KMS-11 (cell line): ENCODE measurements at regions not wholly inside any gene's neighbourhood (a gene's known extent, or its start where the extent isn't known, plus 50 kb on each side); places are given as distances from the start of the nearest gene placed in this dataset.

Source experiments
- H2AFZ ChIP-seq: fragments of 200-600 bp; sonication (generic); 2 replicates; pipeline ENCODE4 v1.6.1; 2016; ENCODE audit warnings: antibody characterized with exemption, mixed run types, low read depth
- H3K27ac ChIP-seq: fragments of 200-600 bp; sonication (generic); 2 replicates; pipeline ENCODE4 v1.6.1; 2016; ENCODE audit warnings: mild to moderate bottlenecking, mixed run types
- H3K27me3 ChIP-seq: fragments of 200-600 bp; sonication (generic); 2 replicates; pipeline ENCODE4 v1.6.1; 2017; ENCODE audit warnings: mild to moderate bottlenecking, low read depth, mixed run types, moderate library complexity; ENCODE audit not compliant: insufficient read depth
- H3K36me3 ChIP-seq: fragments of 200-600 bp; sonication (generic); 2 replicates; pipeline ENCODE4 v1.6.1; 2017; ENCODE audit warnings: mild to moderate bottlenecking, mixed run types; ENCODE audit not compliant: insufficient read depth
- H3K4me1 ChIP-seq: fragments of 200-600 bp; sonication (generic); 2 replicates; pipeline ENCODE4 v1.6.1; 2016; ENCODE audit warnings: mild to moderate bottlenecking, low read depth, mixed run types; ENCODE audit not compliant: poor library complexity, severe bottlenecking
- H3K4me2 ChIP-seq: fragments of 200-600 bp; sonication (generic); 2 replicates; pipeline ENCODE4 v1.7.0; 2016; ENCODE audit warnings: mild to moderate bottlenecking, mixed run types
- H3K4me3 ChIP-seq: fragments of 200-600 bp; sonication (generic); IDR thresholded peaks from 2 replicates; pipeline ENCODE4 v1.6.1; 2017; ENCODE audit warnings: low read depth, low read length, mixed read lengths; ENCODE audit not compliant: insufficient read depth
- H3K79me2 ChIP-seq: fragments of 200-600 bp; sonication (generic); 2 replicates; pipeline ENCODE4 v1.6.1; 2016; ENCODE audit warnings: low read depth, mixed run types; ENCODE audit not compliant: insufficient read depth
- H3K9ac ChIP-seq: fragments of 200-600 bp; sonication (generic); 2 replicates; pipeline ENCODE4 v1.6.1; 2016; ENCODE audit warnings: mild to moderate bottlenecking, mixed run types
- H4K20me1 ChIP-seq: fragments of 200-600 bp; sonication (generic); 2 replicates; pipeline ENCODE4 v1.6.1; 2016; ENCODE audit warnings: mild to moderate bottlenecking, mixed run types; ENCODE audit not compliant: insufficient read depth
- TF ChIP-seq, protein P1 (sequence below): fragments of 200-600 bp; sonication (generic); conservative IDR thresholded peaks from 2 replicates; pipeline ENCODE4 v1.6.1; 2017; ENCODE audit warnings: low read depth, mild to moderate bottlenecking, antibody characterized with exemption, low read length, moderate library complexity, mixed read lengths

- no peaks in the 10 kb centered on the region for H3K36me3 ChIP-seq
- H4K20me1 ChIP-seq, result no peaks in the 10 kb centered on the region
- no peak overlapping the region for H3K4me3 ChIP-seq
- H3K27ac ChIP-seq, result no peak overlapping the region
- H3K4me2 ChIP-seq, result no peak overlapping the region
- H3K27me3 ChIP-seq, result no peaks in the 10 kb centered on the region
- TF ChIP-seq, protein P1, sequence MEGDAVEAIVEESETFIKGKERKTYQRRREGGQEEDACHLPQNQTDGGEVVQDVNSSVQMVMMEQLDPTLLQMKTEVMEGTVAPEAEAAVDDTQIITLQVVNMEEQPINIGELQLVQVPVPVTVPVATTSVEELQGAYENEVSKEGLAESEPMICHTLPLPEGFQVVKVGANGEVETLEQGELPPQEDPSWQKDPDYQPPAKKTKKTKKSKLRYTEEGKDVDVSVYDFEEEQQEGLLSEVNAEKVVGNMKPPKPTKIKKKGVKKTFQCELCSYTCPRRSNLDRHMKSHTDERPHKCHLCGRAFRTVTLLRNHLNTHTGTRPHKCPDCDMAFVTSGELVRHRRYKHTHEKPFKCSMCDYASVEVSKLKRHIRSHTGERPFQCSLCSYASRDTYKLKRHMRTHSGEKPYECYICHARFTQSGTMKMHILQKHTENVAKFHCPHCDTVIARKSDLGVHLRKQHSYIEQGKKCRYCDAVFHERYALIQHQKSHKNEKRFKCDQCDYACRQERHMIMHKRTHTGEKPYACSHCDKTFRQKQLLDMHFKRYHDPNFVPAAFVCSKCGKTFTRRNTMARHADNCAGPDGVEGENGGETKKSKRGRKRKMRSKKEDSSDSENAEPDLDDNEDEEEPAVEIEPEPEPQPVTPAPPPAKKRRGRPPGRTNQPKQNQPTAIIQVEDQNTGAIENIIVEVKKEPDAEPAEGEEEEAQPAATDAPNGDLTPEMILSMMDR, result no peak
- H3K9ac ChIP-seq, result no peak overlapping the region
- H2AFZ ChIP-seq, result no peak overlapping the region
- H3K4me1 ChIP-seq, result no peaks in the 10 kb centered on the region
- H3K79me2 ChIP-seq, result no peaks in the 10 kb centered on the region
These were observed 602.6 kb downstream of the KCNJ2 start for GRCh38 chr17:70771804-70772386.

- no peaks in the 10 kb centered on the region for H3K79me2 ChIP-seq
- no peak overlapping the region for H3K4me2 ChIP-seq
- no peaks in the 10 kb centered on the region for H3K27me3 ChIP-seq
- H3K36me3 ChIP-seq, result no peaks in the 10 kb centered on the region
- H4K20me1 ChIP-seq, result no peaks in the 10 kb centered on the region
- no peak overlapping the region for H3K9ac ChIP-seq
- TF ChIP-seq, protein P1, result no peak
- no peak overlapping the region for H2AFZ ChIP-seq
- no peak overlapping the region for H3K4me3 ChIP-seq
- H3K4me1 ChIP-seq, result no peaks in the 10 kb centered on the region
- no peak overlapping the region for H3K27ac ChIP-seq
These were observed 603.4 kb downstream of the KCNJ2 start for GRCh38 chr17:70772761-70773160.

- TF ChIP-seq, protein P1, result no peak
- Histone ChIP-seq H2AFZ (no peak overlapping the region), H4K20me1 (no peaks in the 10 kb centered on the region), H3K79me2 (no peaks in the 10 kb centered on the region), H3K4me2 (no peak overlapping the region), H3K27me3 (no peaks in the 10 kb centered on the region), H3K4me1 (no peaks in the 10 kb centered on the region), H3K4me3 (no peak overlapping the region), H3K27ac (no peak overlapping the region), H3K36me3 (no peaks in the 10 kb centered on the region), H3K9ac (no peak overlapping the region)
These were observed 603.9 kb downstream of the KCNJ2 start for GRCh38 chr17:70773258-70773657.

- Histone ChIP-seq H3K27ac (no peak overlapping the region), H2AFZ (no peak overlapping the region), H3K9ac (no peak overlapping the region), H3K4me3 (no peak overlapping the region), H3K79me2 (no peaks in the 10 kb centered on the region), H3K4me1 (no peaks in the 10 kb centered on the region), H3K4me2 (no peak overlapping the region), H4K20me1 (no peaks in the 10 kb centered on the region), H3K36me3 (no peaks in the 10 kb centered on the region), H3K27me3 (no peaks in the 10 kb centered on the region)
- TF ChIP-seq, protein P1, result no peak
These were observed 605.2 kb downstream of the KCNJ2 start for GRCh38 chr17:70774339-70775117.
